Spleen (tissue), 11 donors: ENCODE measurements at regions not wholly inside any gene's neighbourhood (a gene's known extent, or its start where the extent isn't known, plus 50 kb on each side); places are given as distances from the start of the nearest gene placed in this dataset.
"Not testable (repeated sequence)": the region's sequence is repeated elsewhere in the genome, so short reads cannot be mapped to it uniquely, and the experiment has no call there.

ENCODE experiments used
- DNase-seq: peaks from one replicate; pipeline ENCODE4 v3.0.0-alpha.2; 2020
- H3K27ac ChIP-seq, 8 donors: fragments of 200-600 bp; sonication (generic) in 7 of 8; 1 replicate in 4 of 8; 2 replicates in 4 of 8; pipeline versions ENCODE4 v1.5.0 to v1.8.0; 2016 to 2021; ENCODE audit warnings: inconsistent platforms in 4 of 8, mild to moderate bottlenecking in 4 of 8, moderate library complexity in 1 of 8
- H3K27me3 ChIP-seq, 7 donors: fragments of 200-600 bp; sonication (generic) in 6 of 7; replicated peaks in 1 of 7; 1 replicate in 4 of 7; 2 replicates in 3 of 7; pipeline versions ENCODE4 v1.5.0 to v1.8.0; 2016 to 2021; ENCODE audit warnings: inconsistent platforms in 3 of 7, mild to moderate bottlenecking in 1 of 7
- H3K36me3 ChIP-seq, 6 donors: fragments of 200-600 bp; sonication (generic) in 5 of 6; 1 replicate in 4 of 6; 2 replicates in 2 of 6; pipeline versions ENCODE4 v1.5.0 to v1.8.0; 2016 to 2021; ENCODE audit warnings: inconsistent platforms in 2 of 6
- H3K4me1 ChIP-seq, 6 donors: fragments of 200-600 bp; sonication (generic) in 5 of 6; 1 replicate in 3 of 6; 2 replicates in 3 of 6; pipeline versions ENCODE4 v1.5.0 to v1.8.0; 2016 to 2021; ENCODE audit warnings: inconsistent platforms in 3 of 6
- H3K4me3 ChIP-seq, 8 donors: fragments of 200-600 bp; sonication (generic) in 7 of 8; 1 replicate in 4 of 8; 2 replicates in 4 of 8; pipeline versions ENCODE4 v1.5.0 to v1.8.0; 2016 to 2021; ENCODE audit warnings: inconsistent platforms in 4 of 8, mild to moderate bottlenecking in 4 of 8, moderate library complexity in 2 of 8
- H3K9me3 ChIP-seq, 8 donors: fragments of 200-600 bp; sonication (generic) in 7 of 8; 1 replicate in 4 of 8; 2 replicates in 4 of 8; pipeline versions ENCODE4 v1.5.0 to v1.8.0; 2016 to 2021; ENCODE audit warnings: inconsistent platforms in 4 of 8
- WGBS, 5 donors: extraction: QIAGEN DNeasy Blood & Tissue Kit in 3 of 5; methylation state at CpG; one replicate each; pipeline versions ENCODE4 v1.1.5 to v1.1.7; 2013 to 2018; 5-methylcytosine and 5-hydroxymethylcytosine counted together
- intact Hi-C: fragments of 100-400 bp; cut with DNase I; formaldehyde crosslinking; loops from one replicate; pipeline ENCODE4 v1.15.0; 2023; ENCODE audit warnings: low total_unique reads
- TF ChIP-seq, protein P1 (sequence below), 11 experiments: fragments of 200-600 bp in 7 of 11; fragments of 450-650 bp in 4 of 11; sonication (generic) in 4 of 11; IDR thresholded peaks in 8 of 11; conservative IDR thresholded peaks in 3 of 11; 1 replicate in 7 of 11; 2 replicates in 4 of 11; pipeline versions ENCODE4 v1.4.0 to v1.8.0; 2016 to 2021; ENCODE audit warnings: antibody characterized with exemption in 11 of 11, inconsistent platforms in 4 of 11, mild to moderate bottlenecking in 1 of 11
- donor health status: healthy with polysubstance abuse.
- donor health status: DM: no; HTN: no; CAD: no; lungs with moderate emphysema.
- donor health status: DM: no; HTN: no; CAD: no.
- donor health status: Bipolar disorder and iron deficiency.
- donor health status: healthy.
- donor health status: DM: no; HTN: no; CAD: no.
- donor health status: DM: yes; HTN: yes; CAD: no.

DNA sequence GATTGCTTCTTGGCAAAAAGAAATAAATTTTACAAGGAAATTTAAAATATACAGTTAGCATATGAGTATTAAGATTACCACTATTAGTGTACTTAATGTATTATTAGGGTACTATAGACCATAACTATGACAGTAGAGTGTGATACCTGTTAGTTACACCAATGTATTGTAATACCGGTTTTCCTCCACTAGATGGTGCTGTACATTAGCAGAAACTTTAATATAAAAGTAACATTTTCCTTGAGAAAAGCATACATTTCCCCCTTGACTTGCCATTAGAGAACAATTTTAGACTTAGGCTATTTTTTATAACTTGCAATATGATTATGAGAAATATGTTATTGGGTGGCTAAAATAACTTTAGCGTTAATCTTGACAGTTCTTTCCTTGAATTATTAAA lies 173.3 kb upstream of the TGIF2LY start:
- H3K4me1 ChIP-seq, H3K9me3 ChIP-seq, H3K36me3 ChIP-seq, H3K27me3 ChIP-seq, H3K4me3 ChIP-seq, intact Hi-C loops, DNase-seq, H3K27ac ChIP-seq: not testable (repeated sequence)
- 7 to 26% (median 10%) methylated on average over 2 of the region's 2 CpGs; no CpG with 5 or more reads in 2 of the 5 donors for WGBS, 5 donors
- TF ChIP-seq, protein P1, sequence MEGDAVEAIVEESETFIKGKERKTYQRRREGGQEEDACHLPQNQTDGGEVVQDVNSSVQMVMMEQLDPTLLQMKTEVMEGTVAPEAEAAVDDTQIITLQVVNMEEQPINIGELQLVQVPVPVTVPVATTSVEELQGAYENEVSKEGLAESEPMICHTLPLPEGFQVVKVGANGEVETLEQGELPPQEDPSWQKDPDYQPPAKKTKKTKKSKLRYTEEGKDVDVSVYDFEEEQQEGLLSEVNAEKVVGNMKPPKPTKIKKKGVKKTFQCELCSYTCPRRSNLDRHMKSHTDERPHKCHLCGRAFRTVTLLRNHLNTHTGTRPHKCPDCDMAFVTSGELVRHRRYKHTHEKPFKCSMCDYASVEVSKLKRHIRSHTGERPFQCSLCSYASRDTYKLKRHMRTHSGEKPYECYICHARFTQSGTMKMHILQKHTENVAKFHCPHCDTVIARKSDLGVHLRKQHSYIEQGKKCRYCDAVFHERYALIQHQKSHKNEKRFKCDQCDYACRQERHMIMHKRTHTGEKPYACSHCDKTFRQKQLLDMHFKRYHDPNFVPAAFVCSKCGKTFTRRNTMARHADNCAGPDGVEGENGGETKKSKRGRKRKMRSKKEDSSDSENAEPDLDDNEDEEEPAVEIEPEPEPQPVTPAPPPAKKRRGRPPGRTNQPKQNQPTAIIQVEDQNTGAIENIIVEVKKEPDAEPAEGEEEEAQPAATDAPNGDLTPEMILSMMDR (IDR thresholded peaks at IDR 0.05 in 8 of 11, conservative IDR thresholded peaks at IDR 0.05 in 3 of 11), result peak in 4 of 11 experiments; percentile 23 to 67 (median 59)

DNA sequence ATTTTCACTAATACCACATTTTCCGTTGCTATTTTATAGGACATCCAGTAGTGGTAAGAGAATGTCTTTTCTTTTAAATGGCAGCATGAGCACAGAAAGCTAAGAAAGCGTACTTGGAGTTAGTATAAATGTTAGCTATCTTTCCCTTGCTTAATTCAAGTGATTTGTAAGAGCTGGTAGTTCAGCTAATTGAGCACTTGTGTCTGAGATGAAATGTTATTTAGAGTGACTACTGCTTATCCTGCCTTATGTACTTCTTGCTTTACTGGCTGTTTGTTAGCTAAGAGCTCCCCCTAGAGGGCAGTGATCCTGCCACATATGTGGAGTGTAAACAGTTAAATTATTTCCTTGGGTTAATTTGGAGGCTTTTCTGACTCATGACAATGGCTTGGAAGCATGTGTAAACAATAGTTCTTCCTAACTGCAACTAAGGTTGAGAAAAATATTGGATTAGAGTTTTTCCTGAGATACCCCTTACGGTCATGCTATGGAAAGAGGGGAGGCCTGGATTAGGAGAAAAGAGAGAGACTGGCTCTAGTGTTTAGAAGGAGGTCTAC lies 171.9 kb upstream of the TGIF2LY start:
- H3K27me3 ChIP-seq, H3K9me3 ChIP-seq, H3K27ac ChIP-seq, H3K4me3 ChIP-seq, H3K36me3 ChIP-seq, intact Hi-C loops, H3K4me1 ChIP-seq, DNase-seq: not testable (repeated sequence)
- 65 to 68% (median 65%) methylated on average over 2 to 3 of the region's 3 CpGs; no CpG with 5 or more reads in 2 of the 5 donors for WGBS, 5 donors

DNA sequence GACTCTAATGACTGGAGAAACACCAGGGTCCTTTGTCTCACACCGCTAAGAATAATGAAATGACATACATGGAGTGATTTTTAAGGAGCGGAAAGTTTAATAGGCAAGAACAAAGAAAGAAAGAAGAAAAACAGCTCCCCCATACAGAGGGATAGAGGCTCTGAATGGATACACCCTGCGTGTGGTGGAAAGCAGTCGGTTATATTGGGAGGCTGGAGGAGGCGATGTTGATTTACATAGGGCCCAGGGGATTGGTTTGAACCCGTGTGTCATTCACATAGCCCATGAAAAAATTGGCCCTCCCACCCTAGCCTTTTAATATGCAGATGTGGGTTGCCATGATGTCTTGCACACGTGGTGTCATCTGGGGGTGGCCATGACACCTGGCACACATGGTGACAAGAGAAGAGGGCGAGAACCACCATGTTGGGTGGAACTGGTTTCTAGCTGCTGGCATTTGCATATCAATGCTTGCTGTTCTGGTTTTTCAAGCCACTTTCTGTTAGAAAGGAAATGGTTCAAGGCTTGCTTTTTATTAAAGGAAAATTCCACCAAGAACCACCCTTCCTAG lies 168.5 kb upstream of the TGIF2LY start:
- DNase-seq, H3K4me1 ChIP-seq, H3K27me3 ChIP-seq, H3K9me3 ChIP-seq, H3K27ac ChIP-seq, H3K36me3 ChIP-seq, intact Hi-C loops, H3K4me3 ChIP-seq: not testable (repeated sequence)
- WGBS, 5 donors, result 78 to 87% (median 82%) methylated on average over 7 to 8 of the region's 8 CpGs; no CpG with 5 or more reads in 2 of the 5 donors
